ENCODE measurements at regions not wholly inside any gene's neighbourhood (a gene's known extent, or its start where the extent isn't known, plus 50 kb on each side); places are given as distances from the start of the nearest gene placed in this dataset.

- H3K27ac ChIP-seq (ENCODE audit: low read depth in 2 of 2, low read length in 1 of 2): no peak overlapping the region
- no peak for TF ChIP-seq FOXJ3 (CRISPR knock-in tag; IDR thresholded peaks at IDR 0.05)
- no peak for TF ChIP-seq RCOR1 (IDR thresholded peaks at IDR 0.05; ENCODE audit: low read length)
- TF ChIP-seq FOSL2 (IDR thresholded peaks at IDR 0.05; ENCODE audit: borderline replicate concordance, low read depth): no peak
- TF ChIP-seq NRF1 (IDR thresholded peaks at IDR 0.05; ENCODE audit: low read depth, low read length): no peak
- TF ChIP-seq MAX (IDR thresholded peaks at IDR 0.05; ENCODE audit: low read depth): no peak
- TF ChIP-seq IRF3 (IDR thresholded peaks at IDR 0.05; ENCODE audit: low read depth, low read length): no peak
- TF ChIP-seq FOXM1 (IDR thresholded peaks at IDR 0.05; ENCODE audit: low read depth): no peak
- TF ChIP-seq ZBTB33 (IDR thresholded peaks at IDR 0.05; ENCODE audit: borderline replicate concordance, low read depth): no peak
- TF ChIP-seq JUND (IDR thresholded peaks at IDR 0.05): no peak
- TF ChIP-seq USF1 (IDR thresholded peaks at IDR 0.05; ENCODE audit: borderline replicate concordance, low read depth): no peak
- no peak for TF ChIP-seq MXI1 (IDR thresholded peaks at IDR 0.05; ENCODE audit: low read depth, low read length)
- no peak for TF ChIP-seq ELF1 (IDR thresholded peaks at IDR 0.05)
- no peak for TF ChIP-seq REST (IDR thresholded peaks at IDR 0.05; ENCODE audit: low read depth, low read length)
- no peak for TF ChIP-seq YY1 (IDR thresholded peaks at IDR 0.05; ENCODE audit: low read depth)
- no peak for TF ChIP-seq RFX5 (IDR thresholded peaks at IDR 0.05; ENCODE audit: low read length)
- no peak for TF ChIP-seq SIN3A (IDR thresholded peaks at IDR 0.05; ENCODE audit: borderline replicate concordance, low read depth, low read length)
- TF ChIP-seq PBX3 (IDR thresholded peaks at IDR 0.05): no peak
- TF ChIP-seq RAD21 (IDR thresholded peaks at IDR 0.05; ENCODE audit: low read length): no peak
- DNase-seq: no peak
- H3K4me2 ChIP-seq: no peak overlapping the region
- H3K9ac ChIP-seq: no peak overlapping the region
- H3K4me3 ChIP-seq (ENCODE audit: low read depth in 2 of 2, low read length in 1 of 2): no peak overlapping the region
- WGBS (ENCODE audit: low lambda C conversion rate): 94% methylated on average over 2 of the region's 2 CpGs
- CTCF ChIA-PET: no interaction called here
- H3K79me2 ChIP-seq (ENCODE audit: insufficient read depth): no peaks in the 10 kb centered on the region
- 0 out of 2 replicates have a peak, but pooled peaks cover 8% of the 10 kb centered on the region for H3K9me3 ChIP-seq
- H3K9me2 ChIP-seq: no peaks in the 10 kb centered on the region
- H3F3A ChIP-seq (replicated peaks; ENCODE audit: insufficient read depth): peaks cover 18% of the 10 kb centered on the region
- no peaks in the 10 kb centered on the region for H3K36me3 ChIP-seq (replicated peaks in 1 of 2; ENCODE audit: control insufficient read depth in 1 of 2, insufficient read depth in 2 of 2, low read length in 1 of 2)
- H2AFZ ChIP-seq (ENCODE audit: low read depth): no peak overlapping the region
- H3K4me1 ChIP-seq (ENCODE audit: control insufficient read depth in 1 of 2, insufficient read depth in 2 of 2, low read depth in 1 of 2, low read length in 1 of 2): no peaks in the 10 kb centered on the region; a peak in 1 of 4 replicates
- no peaks in the 10 kb centered on the region for H3K27me3 ChIP-seq (ENCODE audit: insufficient read depth)
- no peaks in the 10 kb centered on the region for H4K20me1 ChIP-seq (ENCODE audit: insufficient read depth)
- POLR2A ChIA-PET: no interaction called here
These were observed 556.2 kb downstream of the RFPL4B start for GRCh38 chr6:112903361-112903760.

All from SK-N-SH (cell line).